GM21737 (cell line): ENCODE measurements at regions not wholly inside any gene's neighbourhood (a gene's known extent, or its start where the extent isn't known, plus 50 kb on each side); places are given as distances from the start of the nearest gene placed in this dataset.
A peak's percentile ranks its signal among the peaks of the same experiment; 100 is the strongest.
"Not testable (repeated sequence)": the region's sequence is repeated elsewhere in the genome, so short reads cannot be mapped to it uniquely, and the experiment has no call there.

ENCODE experiments used
- ATAC-seq: cut with Tn5 transposase; IDR thresholded peaks from one replicate; pipeline ENCODE4 v1.9.1; 2021; ENCODE audit warnings: mild to moderate bottlenecking, moderate library complexity; ENCODE audit not compliant: unreplicated experiment

DNA sequence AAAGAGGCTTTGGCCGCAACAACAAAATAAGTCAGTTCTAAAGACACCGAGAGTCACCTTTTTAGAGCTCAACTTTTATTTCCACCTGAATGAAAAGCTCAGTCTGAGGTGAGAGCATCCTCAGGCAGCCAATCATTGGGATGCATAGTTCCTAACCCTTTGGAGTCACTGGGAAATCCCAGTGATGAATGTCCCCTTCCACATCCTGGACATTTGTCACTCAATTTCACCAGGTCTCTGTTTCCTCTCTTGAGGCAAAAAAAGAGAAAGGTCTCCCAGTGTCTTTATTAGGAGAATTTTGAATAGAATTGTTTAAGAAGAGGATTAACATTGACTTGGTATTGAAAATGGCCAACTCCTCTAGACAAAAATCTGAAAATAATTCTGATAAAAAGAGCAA is 137.5 kb upstream of the SPRED1 start:
- no peak for ATAC-seq

DNA sequence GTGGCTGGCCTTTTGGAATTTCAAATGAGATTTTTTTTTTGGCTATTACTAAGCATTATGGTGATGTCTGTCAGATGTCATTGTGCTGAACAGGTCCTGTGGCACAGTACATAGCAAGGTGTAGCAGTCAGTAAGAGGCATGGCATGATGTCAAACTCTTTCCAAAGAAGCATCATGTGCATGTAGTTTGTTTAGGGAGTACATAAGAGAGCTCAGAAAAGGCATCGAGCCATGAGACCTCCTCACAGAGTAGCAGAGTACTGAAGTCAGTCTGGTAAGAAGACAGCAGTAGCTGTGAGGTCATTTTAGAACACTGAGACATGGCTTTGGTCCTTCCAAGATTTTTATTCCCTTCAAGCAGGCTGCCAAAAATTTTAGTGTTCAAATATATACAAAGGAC is 134.9 kb upstream of the SPRED1 start:
- ATAC-seq, result no peak

DNA sequence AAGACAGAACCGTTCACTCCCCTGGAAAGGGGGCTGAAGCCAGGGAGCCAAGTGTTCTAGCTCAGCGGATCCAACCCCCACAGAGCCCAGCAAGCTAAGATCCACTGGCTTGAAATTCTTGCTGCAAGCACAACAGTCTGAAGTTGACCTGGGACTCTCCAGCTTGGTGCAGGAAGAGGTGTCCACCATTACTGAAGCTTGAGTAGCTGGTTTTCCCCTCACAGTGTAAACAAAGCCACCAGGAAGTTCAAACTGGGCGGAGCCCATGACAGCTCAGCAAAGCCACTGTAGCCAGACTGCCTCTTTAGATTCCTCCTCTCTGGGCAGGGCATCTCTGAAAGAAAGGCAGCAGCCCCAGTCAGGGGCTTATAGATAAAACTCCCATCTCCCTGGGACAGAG is 132.8 kb upstream of the SPRED1 start:
- not testable (repeated sequence) for ATAC-seq

DNA sequence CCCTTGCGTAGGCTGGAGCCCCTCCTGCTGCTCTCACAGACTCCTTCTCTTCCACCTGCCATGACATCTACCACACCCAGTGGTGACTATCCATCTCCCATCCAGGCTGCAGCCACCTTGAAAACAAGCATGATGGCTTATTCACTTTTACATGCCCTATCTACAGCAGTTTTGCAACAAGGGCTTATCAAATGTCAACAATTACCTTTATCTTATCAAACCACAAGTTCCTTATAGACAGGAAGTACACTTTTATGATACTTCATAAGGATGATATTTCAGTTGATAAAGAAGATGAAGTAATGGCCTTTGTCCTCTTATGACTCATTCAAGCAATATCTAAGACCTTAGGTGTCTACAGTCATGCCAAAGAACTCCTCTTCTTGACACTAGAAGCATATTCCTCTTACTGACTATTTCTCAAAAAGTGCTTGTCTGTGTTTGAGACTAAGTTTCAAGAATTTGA is 125.3 kb upstream of the SPRED1 start:
- ATAC-seq, result no peak

DNA sequence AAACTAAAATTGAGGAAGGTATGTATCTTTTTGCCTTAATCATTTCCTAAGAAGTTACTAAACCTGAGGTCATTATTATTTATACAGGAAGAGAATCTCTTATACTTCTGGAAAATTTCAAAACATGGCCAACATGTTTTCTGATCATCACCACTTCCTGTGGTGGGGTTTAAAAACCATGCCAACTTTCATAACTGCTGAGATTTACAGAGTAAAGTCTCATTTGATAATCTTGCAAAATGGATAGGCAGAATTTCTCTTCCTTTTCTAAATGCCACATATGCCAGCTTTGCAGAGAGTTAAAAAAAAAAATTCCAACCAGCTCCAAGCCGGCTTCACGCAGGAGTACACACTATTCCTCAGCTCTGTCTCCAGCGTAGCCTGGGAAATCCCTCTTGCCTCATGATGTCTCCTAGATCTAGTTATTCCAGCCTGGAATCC is 124.3 kb upstream of the SPRED1 start:
- ATAC-seq, result no peak

DNA sequence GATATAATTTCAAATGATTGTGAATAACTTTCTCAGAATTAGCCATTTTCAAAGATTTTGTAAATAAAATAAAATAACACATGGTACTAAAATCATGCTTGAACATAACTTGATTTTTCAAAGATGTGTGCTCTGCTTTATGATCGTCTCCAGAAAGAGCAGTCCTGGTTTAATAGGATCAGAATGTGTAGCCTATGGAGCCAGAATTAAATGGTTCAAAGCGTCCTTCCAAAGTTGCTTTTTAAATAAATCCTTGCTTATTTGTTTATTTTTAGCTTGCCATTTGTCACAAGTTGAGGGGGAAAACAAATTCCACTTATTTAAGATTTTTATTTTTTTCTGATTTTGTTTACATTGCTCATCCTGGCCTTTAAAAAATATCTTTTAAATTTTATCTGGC is 123.7 kb upstream of the SPRED1 start:
- no peak for ATAC-seq

DNA sequence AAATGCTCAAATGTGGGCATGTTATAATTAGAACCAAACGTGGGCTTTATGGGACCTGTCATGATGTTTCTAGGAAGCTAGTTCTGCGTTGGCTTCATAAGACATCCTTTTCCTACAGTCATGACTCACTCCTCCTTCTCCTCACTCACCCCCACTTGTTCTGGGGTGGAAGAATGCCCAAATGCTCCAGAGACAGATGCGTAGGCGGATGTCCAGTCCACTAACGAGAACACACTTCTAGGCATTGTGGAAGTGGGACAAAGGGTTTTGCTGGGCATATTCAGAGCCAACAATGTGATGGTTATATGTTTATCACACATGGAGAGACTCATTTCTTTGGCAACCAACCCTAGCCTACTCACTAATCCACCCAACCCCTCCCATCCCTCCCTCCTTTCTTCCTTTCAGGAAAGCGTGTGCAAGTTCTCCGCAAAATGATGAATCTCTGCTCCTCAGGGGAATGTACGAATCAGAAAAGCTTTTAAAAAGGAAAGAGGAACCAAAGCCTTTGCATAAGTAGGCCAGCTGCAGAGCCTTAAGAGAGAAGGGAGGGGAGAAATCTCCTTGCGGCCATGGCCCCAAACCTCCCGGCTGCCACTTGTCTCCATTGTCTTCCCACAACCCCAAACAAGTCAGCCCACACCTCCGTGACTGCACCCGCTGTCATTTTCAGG is 123.0 kb upstream of the SPRED1 start:
- no peak for ATAC-seq

DNA sequence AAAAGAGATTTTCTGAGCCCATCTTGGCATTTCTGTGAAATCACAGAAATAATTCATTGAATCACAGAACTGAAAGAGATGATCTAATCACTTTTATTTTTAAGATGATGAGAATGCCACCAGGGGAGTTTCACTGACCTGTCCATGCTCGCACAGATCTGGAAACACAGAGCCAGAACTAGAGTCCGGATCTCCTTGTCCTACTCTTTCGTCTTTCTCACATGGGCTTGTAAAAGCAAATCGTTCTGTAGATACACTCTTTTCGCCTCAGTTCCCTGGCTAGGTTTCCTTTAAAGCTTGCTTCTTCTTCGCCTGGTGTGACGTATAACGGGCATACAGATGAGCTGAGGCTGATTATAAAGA is 122.5 kb upstream of the SPRED1 start:
- ATAC-seq, result no peak

DNA sequence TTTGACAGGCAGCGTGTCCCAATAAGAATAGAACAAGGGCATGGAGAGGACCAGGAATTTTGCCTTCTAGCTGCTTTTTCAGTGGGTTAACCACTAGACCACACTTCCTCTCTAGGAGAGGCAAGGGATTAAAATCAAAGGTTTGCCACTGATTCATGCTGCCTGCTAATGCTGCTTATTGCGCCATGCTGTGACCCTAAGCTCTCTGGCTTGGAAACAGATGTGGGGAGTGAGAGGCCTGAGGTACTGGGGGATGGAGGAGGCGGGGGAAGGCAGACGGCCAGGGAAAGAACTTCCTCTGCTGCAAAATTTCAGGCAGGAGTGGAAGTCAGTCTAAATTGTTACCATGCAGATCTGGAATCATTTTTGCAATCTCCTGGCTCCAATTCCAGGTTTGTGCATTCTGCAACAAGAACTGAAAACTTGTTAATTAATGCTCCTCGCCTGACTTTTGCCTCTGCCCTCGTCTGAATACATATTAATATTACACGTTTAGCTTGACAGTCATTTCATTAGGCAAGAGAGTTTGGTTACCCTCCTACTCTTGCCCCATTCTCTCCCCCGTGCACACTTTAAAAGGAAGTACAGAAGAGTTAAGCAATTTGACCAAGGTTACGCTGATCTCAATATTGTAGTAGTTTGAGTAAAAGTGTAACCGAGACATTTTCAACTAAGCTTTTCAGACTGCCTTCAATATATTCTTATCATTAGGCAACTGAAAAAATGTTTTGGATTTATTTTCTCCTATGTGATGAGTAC is 121.7 kb upstream of the SPRED1 start:
- peak; percentile 51 for ATAC-seq

DNA sequence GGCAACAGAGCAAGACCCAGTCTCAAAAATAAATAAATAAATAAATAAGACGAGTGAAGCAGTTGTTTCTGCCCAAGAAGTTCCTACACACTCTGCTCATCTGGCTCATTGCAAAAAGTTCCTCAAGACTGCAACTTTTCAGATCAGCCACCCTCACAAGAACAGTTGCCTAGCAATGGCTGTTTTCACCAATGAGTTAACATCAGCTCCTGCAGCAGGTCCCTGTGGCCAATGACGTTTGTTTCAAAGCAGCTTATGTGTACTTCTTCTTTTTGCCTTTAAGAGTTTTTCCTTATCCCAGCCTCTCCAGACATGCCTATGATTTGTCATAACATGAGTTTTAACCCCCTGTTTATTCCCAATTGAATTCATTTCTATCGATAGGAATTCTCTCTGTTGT is 118.4 kb upstream of the SPRED1 start:
- no peak for ATAC-seq

DNA sequence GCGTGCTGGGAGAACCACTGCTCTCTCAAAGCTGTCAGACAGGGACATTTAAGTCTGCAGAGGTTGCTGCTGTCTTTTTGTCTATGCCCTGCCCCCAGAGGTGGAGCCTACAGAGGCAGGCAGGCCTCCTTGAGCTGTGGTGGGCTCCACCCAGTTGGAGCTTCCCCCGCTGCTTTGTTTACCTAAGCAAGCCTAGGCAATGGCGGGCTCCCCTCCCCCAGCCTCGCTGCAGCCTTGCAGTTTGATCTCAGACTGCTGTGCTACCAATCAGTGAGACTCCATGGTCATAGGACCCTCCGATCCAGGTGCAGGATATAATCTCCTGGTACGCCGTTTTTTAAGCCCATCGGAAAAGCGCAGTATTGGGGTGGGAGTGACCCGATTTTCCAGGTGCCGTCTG is 110.4 kb upstream of the SPRED1 start:
- ATAC-seq, result not testable (repeated sequence)

DNA sequence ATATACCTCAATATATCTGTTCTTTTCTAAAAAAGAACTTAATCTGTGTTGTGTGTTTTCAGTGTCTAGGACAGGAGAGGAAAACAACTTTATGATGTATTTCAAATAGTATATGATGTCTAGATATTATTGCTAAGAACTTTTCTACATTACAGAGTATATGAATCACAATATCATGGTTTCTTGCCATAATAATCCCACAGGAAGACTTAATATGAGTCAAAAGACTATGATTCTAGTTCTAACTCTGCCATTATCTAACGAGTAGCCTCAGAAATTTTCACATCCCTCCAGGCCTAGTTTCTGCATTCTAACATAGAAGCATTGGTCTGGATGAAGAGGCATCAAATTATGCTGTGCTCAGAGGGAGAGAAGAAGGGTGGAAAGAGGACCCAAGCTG is 107.7 kb upstream of the SPRED1 start:
- no peak for ATAC-seq

DNA sequence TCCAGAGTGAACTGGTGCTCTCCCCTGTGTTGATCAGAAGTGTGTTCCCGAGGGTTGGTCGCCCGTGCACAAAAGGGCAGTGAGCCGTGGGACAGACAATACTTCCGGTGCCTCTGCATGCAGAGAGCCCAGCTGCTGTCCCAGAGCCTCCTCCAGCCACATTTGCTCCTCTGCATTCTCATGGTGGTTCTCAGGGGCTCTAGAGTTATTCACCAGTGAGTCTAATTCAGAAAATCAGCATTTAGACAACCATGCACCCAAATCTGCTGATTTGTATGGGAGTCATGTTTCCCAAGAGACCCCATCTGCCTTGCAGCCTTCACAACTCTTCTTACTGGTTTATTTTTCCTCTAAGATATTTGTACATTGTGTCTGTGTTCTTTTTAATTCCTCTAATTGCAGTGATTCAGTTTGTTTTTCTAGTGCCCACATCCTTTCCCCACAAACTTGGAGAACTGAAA is 107.0 kb upstream of the SPRED1 start:
- ATAC-seq, result no peak

DNA sequence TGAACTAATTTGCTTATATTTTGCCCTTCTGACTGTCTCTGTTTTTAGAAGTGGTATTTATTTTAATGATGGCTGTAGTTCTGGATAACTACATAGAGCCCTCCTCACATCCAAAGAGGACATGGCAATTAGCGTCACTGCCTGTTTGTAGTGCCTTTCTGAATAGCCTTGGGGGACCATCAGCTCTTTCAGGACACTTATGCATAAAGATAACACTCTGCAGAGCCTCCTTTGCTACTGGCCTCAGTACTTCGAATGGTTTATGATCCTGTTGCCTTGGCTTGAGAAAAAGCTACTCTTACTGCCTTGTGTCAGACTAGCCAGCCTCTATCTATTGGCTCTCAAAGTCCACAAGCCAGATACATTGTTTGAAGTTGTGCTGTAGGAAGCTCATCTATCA is 105.4 kb upstream of the SPRED1 start:
- no peak for ATAC-seq

DNA sequence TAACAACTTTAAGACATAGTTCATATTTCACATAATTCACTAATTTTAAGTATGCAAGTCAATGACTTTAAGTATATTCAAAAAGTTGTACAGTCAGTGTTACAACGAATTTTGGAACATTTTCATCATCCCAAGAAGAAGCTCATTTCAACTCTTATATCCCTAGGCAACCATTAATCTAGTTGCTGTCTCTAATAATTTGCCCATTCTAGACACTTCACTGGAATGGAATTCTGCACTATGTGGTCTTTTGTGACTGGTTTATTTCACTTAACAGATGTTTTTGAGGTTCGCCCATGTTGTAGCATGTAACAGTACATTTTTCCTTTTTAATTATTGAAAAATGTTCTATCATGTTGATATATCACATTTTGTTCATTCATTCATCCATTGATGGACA is 104.2 kb upstream of the SPRED1 start:
- no peak for ATAC-seq

DNA sequence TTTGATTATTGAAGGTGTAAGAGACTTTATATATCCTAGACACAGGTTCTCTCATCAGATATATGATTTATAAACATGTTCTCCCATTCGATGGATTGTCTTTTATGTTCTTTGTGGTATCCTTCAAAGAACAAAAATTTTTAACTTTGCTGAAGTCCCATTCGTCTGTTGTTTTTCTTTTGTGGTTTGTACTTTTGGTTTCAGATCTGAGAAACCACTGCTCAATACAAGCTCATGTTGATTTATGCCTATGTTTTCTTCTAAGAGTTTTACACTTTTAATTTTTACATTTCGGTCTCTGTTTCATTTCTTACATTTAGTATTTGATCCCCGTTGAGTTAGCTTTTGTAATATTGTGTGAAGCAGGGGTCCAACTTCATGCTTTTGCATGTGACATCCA is 103.3 kb upstream of the SPRED1 start:
- ATAC-seq, result no peak

DNA sequence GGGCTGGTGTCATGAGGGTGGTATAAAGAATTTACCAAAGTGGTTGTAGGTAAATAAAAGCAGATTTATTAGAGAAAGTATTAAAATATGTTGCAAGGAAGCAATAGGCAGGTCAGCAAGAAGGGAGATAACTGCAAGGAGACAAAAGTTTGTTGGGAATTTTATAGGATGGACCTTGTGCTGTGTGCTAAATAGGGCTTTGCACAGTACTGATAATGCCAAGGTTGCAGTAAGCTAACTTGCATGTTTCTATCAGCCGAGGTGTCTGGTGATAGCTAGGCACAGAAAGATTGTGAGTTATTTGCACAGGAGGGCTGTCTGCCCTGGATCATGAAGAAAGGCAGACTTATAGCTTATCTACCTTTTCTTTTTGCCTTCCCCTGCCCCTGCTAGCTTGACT is 102.5 kb upstream of the SPRED1 start:
- no peak for ATAC-seq

DNA sequence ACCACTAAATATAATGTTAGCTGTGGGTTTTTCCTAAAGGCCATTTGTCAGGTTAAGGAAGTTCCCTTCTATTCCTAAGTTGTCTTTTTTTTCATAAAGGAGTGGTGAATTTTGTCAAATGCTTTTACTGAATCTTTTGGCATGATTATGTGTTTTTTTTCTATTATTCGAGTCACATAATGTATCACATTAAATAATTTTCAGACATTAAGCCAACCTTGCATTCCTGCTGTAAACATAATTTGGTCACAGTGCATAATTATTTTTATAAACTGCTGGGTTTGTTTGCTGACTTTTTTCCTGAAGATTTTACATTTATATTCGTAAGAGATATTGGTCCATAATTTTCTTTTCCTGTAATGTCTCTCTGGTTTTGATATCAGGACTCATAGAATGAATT is 101.8 kb upstream of the SPRED1 start:
- no peak for ATAC-seq

DNA sequence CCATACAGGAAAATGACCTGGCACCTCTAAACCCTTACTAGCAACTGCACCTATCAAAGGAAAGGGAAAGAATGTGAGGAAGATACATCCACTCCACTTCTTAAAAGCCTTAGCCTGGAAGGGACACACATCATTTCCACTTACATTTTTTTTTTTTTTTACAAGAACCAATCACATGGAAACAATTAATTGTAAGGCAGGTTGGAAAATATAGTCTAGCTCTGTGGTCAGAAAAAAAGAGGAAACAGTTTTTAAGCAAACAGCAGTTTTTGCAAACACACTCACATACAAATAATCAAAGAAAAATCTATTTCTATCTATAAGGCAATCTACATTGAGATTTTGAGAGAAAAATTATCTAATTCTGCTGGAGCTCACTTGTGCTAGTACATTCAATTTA is 98.9 kb upstream of the SPRED1 start:
- no peak for ATAC-seq

DNA sequence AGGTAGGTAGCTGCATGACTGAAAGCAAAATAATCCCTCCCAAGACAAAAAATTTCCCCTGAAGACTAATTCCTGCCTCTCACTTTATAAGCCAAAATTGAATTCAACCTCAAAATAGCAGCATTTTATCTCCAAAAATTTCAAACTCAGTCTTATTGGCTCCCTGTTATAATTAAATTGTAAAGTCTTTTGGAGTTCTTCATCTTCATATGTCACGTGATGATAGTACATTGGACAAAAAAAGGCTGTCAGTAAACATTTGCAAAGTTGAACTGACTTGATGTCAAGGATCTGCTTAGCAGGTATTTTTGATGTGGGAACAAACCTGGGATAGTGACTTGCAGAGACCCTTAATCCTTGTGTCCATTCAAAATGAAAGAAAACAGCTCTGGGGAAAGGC is 98.4 kb upstream of the SPRED1 start:
- ATAC-seq, result no peak

DNA sequence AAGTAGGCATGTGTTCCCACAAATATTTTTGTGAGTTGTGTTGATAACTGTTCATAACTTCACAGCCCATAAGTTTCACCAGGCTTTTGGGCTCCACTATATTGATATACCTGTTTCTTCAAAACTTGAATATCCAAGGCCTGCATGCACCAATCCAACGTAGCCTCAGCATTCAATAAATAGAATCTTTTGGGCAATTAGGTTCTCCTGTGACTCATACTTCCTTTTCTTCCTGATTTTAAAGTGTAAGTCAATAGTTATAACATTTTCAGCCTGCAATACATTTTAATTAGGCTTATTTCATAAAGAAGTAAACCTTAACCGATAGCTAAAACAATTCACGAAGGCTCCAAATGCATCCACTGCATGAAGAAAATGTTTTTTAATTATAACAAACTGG is 97.8 kb upstream of the SPRED1 start:
- no peak for ATAC-seq

DNA sequence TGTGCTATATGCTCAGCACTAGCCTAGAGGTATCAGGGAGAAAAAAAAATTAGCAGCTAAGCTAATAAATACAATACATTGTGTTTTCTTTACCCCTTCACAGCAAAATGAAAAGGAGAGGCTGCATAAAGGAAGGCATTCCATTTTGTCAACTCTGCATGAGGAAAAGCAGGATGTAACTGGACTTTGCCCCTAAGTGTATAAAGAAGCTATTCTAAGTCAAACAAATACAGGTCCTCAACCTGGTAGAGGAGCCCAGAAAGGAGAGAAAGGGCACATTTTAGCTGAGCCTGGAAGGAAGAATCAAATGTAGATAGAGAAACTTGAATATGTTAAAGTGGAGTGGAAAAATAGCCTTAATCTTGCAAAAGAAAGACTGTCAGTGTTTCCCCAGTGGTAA is 89.0 kb upstream of the SPRED1 start:
- ATAC-seq, result no peak

DNA sequence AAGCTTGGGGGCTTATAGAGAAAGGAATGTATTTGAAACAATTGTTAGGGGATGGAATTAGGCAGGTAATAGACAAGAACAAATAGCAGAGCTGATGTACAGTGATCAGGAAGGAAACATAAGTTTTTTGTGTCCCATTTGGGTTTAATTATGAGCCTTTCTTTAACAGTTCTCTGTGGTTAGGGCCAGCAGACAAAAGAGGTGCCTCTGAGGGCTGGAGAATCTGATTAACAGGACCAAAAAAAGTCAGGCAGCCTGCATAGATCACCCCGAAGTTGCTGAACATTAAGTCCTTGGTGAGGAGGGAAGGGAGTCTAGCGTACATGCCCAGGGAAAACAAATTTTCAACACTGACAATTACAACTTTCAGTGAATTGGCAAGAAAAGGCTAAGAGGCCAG is 88.6 kb upstream of the SPRED1 start:
- no peak for ATAC-seq
